ENCODE measurements at regions not wholly inside any gene's neighbourhood (a gene's known extent, or its start where the extent isn't known, plus 50 kb on each side); places are given as distances from the start of the nearest gene placed in this dataset.

GRCh38 chr9:28318515-28318914, 745.2 kb upstream of the C9orf72 start:
- DNase-seq (ENCODE audit: low read depth) = no peak

GRCh38 chr9:28319981-28320380, 746.7 kb upstream of the C9orf72 start:
- DNase-seq (ENCODE audit: low read depth) = no peak

- DNase-seq (ENCODE audit: low read depth) = no peak
Measured at GRCh38 chr9:28320616-28321015, 747.3 kb upstream of the C9orf72 start.

DNA sequence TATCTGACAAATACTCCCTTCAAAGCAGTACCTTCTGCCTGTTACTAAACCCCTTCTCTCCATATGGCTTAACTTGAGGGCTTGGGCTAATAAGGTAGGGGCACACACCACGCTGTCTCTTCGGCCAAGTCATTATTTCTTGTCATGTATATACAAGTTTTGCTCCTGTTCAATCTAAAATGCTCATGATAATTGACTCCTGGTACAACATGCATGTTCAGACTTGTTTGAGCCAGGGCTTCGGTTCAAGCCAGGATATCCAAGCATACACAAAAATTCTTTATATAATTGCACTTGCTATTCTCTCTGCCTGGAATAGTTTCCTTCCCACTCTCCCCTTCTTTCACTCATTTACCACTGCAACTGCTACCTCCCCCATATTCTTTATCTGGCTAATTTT, 756.0 kb upstream of the C9orf72 start:
- DNase-seq (ENCODE audit: low read depth) = no peak

DNA sequence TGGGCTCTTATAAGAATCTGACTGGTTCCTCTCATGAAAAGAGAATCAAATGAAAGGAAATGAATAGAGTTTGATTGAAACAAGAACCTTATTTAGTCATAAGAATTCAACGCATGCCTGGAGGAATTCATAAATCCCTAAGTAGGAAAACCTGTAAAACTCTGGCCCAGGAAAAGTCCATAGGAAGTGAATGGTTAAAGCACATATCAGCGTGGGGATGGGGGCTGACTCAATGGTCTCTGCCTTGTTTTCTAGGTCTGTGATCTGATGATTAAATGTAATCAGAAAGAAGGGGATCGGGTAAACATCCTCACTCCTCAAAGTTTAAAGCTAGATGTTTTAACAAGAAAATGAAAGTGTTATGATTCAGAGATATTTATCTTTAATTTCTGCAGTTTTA, 759.4 kb upstream of the C9orf72 start:
- DNase-seq (ENCODE audit: low read depth) = no peak

DNA sequence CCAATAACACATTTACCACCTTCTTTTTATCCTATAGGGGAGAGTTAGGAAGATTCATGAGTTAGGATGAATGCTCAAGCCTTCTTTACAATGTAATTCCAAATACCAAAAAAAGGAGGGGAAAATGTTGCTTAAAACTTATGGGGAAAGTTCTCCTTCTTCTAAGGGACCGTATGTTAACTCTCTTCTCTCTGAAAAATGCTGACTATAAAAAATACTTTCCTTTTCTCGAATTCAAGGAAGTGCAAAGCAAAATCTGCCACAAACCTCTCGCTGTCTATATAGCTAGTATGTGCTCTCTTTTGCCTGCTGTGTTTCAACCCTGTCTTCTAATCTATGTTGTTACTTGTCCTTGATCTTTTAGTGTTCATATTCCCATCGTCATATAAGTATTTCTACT, 768.6 kb upstream of the C9orf72 start:
- no peak for DNase-seq (ENCODE audit: low read depth)

DNA sequence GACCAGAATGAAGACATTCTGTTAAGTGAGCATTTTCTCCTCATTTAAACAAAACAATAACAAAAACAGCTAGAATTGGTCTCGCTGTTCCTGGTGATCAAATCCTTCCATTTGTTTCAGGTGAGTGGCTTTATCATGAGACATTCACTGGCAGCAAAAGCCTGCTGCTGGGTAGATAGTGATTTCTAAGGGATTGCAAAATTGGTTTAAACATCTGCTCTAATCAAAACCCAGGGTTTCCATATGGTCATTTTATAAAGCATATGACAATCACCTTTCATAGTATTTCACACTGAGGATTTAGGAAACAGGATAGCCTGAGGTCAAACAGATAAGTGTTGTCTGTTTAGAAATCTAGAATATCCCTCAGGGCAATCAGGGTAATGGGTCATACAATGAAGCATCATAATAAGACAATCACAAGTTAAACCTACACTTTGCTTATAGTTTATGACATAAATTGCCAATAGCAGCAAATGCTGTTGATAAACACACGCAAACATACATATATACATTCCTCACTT, 769.6 kb upstream of the C9orf72 start:
- DNase-seq (ENCODE audit: low read depth) = no peak

DNA sequence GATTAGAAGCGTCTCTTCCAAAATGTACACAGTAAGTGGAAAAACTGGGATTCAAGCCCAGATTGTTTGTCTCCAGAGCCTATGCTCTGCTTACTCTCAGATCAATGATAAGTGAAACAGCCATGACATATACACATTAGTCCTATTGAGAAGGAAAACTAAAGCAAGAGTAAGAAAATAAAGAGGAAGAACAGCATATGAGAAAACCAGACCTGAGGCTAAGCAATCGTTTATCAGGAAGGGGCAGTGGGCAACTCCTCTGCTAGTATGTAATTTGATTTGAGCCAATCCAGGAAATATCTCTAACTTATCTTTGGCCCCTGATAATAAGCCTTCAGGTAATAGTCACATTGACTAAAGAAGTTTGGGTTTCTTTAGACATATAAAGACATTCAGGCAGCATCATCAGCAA, 789.9 kb upstream of the C9orf72 start:
- DNase-seq (ENCODE audit: low read depth) = no peak

GRCh38 chr9:28365020-28365640, 791.8 kb upstream of the C9orf72 start:
- no peak for DNase-seq (ENCODE audit: low read depth)

- DNase-seq (ENCODE audit: low read depth) = no peak
Measured at GRCh38 chr9:28365728-28366127, 792.4 kb upstream of the C9orf72 start.

DNA sequence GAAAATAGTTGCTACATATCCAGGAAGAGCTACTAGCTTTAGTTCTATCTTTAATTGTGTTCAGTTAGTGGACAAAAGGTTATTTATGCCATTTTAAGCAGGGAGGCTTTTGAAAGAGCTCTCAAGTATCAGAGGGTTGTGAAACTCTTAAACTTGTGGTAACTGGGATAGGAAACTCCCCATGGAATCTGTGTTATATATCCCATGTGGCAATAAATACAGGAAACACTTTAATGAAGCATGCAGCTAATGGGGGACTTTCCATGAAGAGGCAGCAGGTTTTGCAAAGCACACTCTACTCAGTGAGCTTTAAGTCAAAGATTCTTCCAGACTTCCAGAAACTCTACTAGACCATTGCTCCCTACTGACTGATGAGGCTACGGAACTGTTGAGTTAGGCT, 805.0 kb upstream of the C9orf72 start:
- DNase-seq (ENCODE audit: low read depth) = no peak

DNA sequence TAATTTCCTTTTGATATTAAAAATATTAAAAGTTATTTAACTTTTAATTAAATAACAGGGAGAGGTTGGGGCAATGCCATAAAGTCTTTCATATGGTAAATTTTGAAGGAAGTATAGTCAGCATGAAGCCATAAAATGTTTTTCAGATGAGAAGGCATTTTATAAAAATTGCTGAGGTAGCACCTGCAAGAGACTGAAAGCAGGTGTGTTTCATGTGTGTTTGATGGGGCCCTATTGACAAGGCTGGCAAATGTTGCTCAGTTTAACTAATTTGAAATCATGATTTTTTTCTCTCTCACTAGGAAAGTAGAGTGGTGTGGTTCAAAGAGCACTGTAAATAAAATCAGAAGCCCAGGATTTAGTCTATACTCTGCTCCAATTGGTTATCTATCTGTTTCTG, 805.8 kb upstream of the C9orf72 start:
- no peak for DNase-seq (ENCODE audit: low read depth)

DNA sequence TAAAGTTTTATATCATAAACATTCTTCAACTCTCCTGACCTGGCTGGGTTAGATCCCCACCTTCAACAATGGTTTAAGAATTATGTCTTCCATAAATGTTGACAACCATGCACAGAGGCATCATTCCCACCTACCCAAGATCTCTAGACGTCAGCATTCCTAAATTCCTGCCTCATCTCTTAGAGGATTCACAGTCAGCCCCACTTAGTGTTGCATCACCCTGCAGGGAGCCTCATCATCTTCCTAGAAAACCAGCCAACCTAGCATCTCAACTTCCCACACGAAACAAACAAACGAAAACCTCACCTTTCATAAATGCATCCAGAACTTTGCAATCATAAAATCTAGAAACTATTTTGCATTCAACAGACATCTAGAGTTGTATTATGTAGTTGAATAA, 816.1 kb upstream of the C9orf72 start:
- DNase-seq (ENCODE audit: low read depth) = no peak

- no peak for DNase-seq (ENCODE audit: low read depth)
Measured at GRCh38 chr9:28394774-28395173, 821.5 kb upstream of the C9orf72 start.

GRCh38 chr9:28396058-28396457, 822.8 kb upstream of the C9orf72 start:
- DNase-seq (ENCODE audit: low read depth) = no peak

GRCh38 chr9:28407351-28407750, 834.1 kb upstream of the C9orf72 start:
- DNase-seq (ENCODE audit: low read depth) = no peak

GRCh38 chr9:28409919-28410318, 836.6 kb upstream of the C9orf72 start:
- no peak for DNase-seq (ENCODE audit: low read depth)

GRCh38 chr9:28410411-28410810, 837.1 kb upstream of the C9orf72 start:
- no peak for DNase-seq (ENCODE audit: low read depth)

DNA sequence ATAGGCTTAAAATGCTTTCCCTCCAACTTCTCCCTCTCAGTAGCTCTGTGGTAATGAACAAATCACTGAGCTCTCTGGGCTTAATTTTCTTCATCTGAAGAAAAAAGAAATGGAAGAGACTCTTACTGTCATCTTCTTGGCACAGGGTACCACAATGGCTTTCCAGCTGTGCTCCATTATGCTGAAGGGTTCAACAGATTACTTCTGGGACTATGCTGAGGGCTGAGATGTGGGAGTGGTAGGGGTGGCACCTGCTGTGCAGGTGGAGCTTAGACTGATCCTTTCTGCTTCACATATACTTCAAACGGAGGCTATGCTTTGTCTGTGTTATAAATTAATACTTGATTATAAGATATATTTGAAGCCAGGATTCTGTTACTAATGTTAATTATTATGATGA, 840.2 kb upstream of the C9orf72 start:
- no peak for DNase-seq (ENCODE audit: low read depth)

- DNase-seq (ENCODE audit: low read depth) = no peak
Measured at GRCh38 chr9:28423255-28423654, 850.0 kb upstream of the C9orf72 start.

- DNase-seq (ENCODE audit: low read depth) = no peak
Measured at GRCh38 chr9:28435456-28435855, 862.2 kb upstream of the C9orf72 start.

DNA sequence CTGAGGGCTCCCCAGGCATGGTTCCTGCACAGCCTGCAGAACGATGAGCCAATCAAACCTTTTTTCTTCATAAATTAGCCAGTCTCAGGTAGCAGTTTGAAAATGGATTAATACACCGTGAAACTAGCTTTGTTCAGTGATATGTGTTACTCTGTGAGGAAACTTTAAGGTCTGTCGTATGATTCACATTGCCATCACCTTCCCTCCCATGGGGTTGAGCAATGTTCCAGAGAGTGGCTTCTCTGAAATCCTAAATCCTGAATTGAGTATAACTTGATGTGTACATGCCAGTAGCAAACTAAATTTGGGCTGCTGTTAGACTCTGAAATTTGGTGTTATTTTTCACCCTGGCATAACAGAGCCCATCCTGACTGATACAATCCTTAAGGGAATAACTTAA, 866.4 kb upstream of the C9orf72 start:
- no peak for DNase-seq (ENCODE audit: low read depth)

- DNase-seq (ENCODE audit: low read depth) = no peak
Measured at GRCh38 chr9:28443461-28443860, 870.2 kb upstream of the C9orf72 start.

DNA sequence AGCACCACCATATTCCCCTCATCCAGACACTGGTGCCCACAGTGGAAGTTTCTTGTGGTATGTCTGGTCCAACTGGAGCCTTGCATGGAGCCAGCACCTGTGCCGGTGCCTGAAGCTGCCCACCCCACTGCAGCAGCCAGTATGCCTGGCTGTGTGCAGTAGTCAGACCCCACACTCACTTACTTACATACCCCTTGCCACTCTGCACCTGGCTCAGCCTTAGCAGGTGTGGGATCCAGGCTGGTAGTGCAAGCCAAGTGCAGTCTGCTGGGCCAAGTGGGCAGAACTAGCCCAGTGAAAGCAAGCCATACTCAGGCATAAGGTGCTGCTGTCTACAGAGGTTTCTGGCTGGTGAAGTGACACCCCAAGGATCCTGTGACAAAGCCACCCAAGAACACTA, 871.4 kb upstream of the C9orf72 start:
- DNase-seq (ENCODE audit: low read depth) = no peak

Measured in RPMI7951 (cell line).